GM18868 (cell line): ENCODE measurements at regions not wholly inside any gene's neighbourhood (a gene's known extent, or its start where the extent isn't known, plus 50 kb on each side); places are given as distances from the start of the nearest gene placed in this dataset.
"Not testable (repeated sequence)": the region's sequence is repeated elsewhere in the genome, so short reads cannot be mapped to it uniquely, and the experiment has no call there.

Source experiments
- ATAC-seq: cut with Tn5 transposase; IDR thresholded peaks from one replicate; pipeline ENCODE4 v1.9.1; 2021; ENCODE audit warnings: mild to moderate bottlenecking, moderate library complexity; ENCODE audit not compliant: unreplicated experiment

GRCh38 chr3:135549928-135550494 is 415.5 kb upstream of the PPP2R3A start:
- no peak for ATAC-seq

DNA sequence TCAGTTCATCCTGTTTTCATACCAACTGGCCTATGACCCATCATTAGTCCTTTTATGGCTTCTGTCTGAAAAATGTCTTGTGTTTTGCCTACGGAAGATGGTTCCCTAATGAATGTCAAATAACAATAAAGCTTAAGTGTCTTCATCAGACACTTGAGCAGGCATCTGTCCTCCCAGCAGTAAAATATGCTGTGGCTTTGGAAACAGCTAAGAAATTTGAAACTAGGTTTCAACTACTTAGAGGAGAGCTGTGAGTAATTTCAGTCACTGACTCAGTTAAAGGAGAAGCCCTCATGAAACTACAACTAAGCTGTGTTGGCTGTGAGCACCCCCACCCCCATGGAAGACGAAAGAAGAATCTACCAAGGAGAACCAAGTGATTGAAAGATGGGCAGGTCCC is 409.4 kb upstream of the PPP2R3A start:
- ATAC-seq, result no peak

- no peak for ATAC-seq
Measured at GRCh38 chr3:135558150-135558783, 407.3 kb upstream of the PPP2R3A start.

GRCh38 chr3:135558906-135559305 is 406.6 kb upstream of the PPP2R3A start:
- no peak for ATAC-seq

DNA sequence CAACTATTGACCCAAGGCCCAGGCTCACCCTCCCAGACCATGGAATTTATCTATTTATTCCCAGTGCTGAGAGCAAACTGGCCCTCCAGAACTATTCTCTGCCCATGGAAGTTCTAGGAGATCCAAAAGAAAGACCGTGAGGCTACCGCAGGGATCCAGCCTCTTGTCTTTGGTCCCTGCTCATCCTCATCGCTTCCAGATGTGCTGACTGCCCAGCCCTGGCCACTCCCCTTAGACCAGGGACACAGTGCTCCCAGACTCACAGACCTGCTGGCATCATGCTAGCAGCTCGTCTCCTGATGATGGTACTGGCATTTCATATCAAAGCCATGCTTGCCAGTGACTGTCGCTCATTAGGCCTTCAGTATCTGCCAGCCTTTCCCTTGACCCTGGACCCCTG is 405.7 kb upstream of the PPP2R3A start:
- no peak for ATAC-seq

- no peak for ATAC-seq
Measured at GRCh38 chr3:135560847-135561246, 404.7 kb upstream of the PPP2R3A start.

DNA sequence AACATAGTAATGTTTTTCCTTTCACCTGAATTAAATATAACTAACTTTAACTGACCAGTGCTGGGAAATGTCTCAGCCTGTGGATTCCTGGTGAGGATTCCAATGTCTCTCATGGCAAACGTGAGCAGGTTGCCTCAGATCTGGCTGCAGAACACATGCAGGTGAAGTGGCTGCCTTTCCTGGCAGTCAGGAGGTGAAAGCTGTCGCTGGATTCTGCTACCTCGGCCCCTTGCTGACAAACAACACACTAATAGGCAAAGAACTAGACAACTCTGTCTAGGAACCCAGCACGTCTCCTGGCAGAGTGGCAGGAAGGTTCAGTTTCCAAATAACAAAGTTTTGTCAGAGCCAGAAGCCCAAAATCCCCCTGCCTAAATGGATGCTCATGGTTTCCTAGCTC is 400.8 kb upstream of the PPP2R3A start:
- ATAC-seq, result no peak

- ATAC-seq, result no peak
Measured at GRCh38 chr3:135565546-135565945, 400.0 kb upstream of the PPP2R3A start.

GRCh38 chr3:135567223-135567622 is 398.3 kb upstream of the PPP2R3A start:
- ATAC-seq, result no peak

DNA sequence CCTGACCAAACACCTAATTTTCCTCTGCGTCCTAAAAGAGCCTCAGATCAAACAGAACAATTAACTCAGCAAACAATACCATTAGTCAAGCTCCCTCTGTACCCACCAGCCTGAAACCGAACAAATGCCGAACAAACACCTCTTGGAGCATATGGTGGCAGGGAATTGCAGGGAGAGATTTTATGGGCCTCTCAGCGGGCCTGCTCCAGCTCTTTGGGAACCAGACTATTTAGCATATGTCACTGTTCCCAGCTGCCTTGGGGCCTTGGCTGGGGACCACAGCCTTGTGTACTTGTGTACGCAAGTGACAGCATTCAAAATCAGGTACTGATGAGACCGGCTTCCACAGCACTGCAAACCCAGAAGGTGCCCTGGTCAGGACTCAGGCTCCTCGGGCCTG is 388.8 kb upstream of the PPP2R3A start:
- no peak for ATAC-seq

DNA sequence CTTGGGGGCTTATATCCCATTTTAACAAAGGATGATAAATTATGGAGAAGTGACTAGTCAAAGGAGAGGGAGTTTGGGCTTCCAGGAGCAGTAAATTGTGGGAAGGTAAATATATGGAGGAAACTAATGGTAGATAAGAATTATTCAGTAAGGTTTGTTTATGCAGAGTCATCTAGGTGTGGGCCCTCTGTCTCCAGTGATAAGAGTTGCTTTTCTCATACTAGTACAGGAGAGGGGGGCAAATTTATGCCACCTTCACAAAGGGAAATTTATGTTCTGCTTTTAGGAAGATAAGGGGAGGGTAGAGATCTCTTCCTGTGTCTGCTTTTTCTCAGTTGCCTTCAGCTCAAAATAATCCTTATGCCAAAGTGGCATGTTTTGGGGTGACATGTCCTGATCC is 383.7 kb upstream of the PPP2R3A start:
- ATAC-seq, result no peak

GRCh38 chr3:135582800-135583199 is 382.7 kb upstream of the PPP2R3A start:
- no peak for ATAC-seq

GRCh38 chr3:135596563-135596962 is 369.0 kb upstream of the PPP2R3A start:
- no peak for ATAC-seq

GRCh38 chr3:135597855-135598254 is 367.7 kb upstream of the PPP2R3A start:
- ATAC-seq, result no peak

DNA sequence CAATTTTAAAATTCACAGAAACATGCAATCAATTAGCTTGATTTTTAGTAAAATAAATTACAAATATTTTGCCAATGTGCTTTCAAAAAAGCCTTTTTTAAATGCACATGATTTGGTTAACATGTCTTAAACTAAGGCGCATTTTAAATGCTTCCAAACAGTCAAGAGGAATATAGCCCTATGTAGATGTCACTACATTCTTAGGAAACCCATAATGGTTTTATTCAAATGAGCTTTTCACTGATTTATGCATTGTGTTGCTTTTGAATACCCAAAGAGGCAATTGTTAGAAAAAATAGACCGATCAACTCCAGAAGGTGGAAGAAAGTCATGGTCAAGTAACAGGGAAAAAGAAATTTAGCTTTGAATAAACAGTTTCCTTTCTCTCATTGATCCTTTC is 366.9 kb upstream of the PPP2R3A start:
- no peak for ATAC-seq

- not testable (repeated sequence) for ATAC-seq
Measured at GRCh38 chr3:135604512-135604911, 361.0 kb upstream of the PPP2R3A start.

GRCh38 chr3:135618123-135618522 is 347.4 kb upstream of the PPP2R3A start:
- no peak for ATAC-seq

DNA sequence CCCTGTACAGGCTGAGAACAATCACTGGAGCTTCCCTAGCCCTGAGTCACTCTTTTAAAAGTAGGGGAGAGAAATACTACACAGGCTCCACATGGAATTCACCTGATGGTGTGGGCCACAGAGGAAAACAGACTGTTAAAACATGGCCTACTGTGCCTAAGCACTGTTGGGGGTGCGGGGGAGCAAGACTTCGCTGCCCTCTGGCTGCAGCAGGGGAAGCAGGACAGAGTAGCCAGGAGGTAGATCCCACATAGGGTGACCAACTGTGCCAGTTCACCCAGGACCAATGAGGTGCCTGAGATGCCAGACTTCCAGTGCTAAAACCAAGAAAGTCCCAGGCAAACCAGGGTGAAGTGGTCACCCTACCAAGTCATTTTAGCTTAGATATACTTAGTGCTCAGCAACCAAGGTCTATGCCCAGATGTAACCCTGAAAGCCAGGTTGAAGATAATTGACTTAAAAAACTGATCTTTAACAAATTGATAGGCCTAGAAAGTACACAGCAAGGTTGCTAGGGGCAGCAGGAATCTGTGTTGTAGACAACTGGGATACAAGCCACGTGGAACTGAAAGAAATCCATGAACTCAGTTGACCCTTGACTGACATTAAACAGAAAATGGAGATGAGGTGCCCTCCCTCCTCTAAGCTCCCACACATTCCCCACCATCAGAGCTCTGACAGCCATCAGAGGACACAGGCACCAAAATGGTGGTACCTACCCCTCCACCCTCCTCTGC is 344.2 kb upstream of the PPP2R3A start:
- no peak for ATAC-seq

- no peak for ATAC-seq
Measured at GRCh38 chr3:135622215-135622614, 343.3 kb upstream of the PPP2R3A start.

DNA sequence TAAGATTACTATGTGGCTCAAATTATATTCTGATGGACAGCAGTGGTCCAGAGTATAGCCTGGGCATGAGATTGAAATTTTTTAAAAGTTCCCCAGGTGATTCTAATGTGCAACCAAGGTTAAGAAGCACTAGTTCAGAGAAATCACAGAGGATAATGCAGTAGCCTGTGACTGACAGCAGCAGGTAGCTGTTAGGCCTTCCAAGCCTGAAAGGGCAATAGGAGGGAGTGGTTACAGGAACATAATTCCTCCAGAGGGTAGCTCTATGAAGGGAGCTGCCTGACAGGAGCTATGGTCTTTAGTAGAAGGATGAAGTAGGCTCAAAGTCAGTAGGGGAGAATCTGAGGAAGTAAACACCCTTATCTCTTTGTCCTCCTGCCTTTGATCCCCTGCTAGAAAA is 342.9 kb upstream of the PPP2R3A start:
- ATAC-seq, result no peak

GRCh38 chr3:135623558-135623957 is 342.0 kb upstream of the PPP2R3A start:
- no peak for ATAC-seq

GRCh38 chr3:135627057-135627456 is 338.5 kb upstream of the PPP2R3A start:
- ATAC-seq, result no peak
